ENCODE measurements at regions not wholly inside any gene's neighbourhood (a gene's known extent, or its start where the extent isn't known, plus 50 kb on each side); places are given as distances from the start of the nearest gene placed in this dataset.

- TF ChIP-seq CTCF (IDR thresholded peaks at IDR 0.05): no peak
Measured at GRCh38 chr19:5230730-5231555, 109.7 kb downstream of the PTPRS start.

- no peak for TF ChIP-seq CTCF (IDR thresholded peaks at IDR 0.05)
Measured at GRCh38 chr19:5229778-5230335, 110.8 kb downstream of the PTPRS start.

GRCh38 chr19:5228932-5229777 lies 111.5 kb downstream of the PTPRS start:
- TF ChIP-seq CTCF (IDR thresholded peaks at IDR 0.05): no peak

GRCh38 chr19:5228490-5228889 lies 112.1 kb downstream of the PTPRS start:
- no peak for TF ChIP-seq CTCF (IDR thresholded peaks at IDR 0.05)

- peak; percentile 45; the same call in 1 of the 2 replicates for TF ChIP-seq CTCF (IDR thresholded peaks at IDR 0.05)
Measured at GRCh38 chr19:5225486-5226345, 114.9 kb downstream of the PTPRS start.

GRCh38 chr19:5224480-5224879 lies 116.1 kb downstream of the PTPRS start:
- TF ChIP-seq CTCF (IDR thresholded peaks at IDR 0.05): no peak

GRCh38 chr19:5222821-5223321 lies 117.7 kb downstream of the PTPRS start:
- no peak for TF ChIP-seq CTCF (IDR thresholded peaks at IDR 0.05)

All from LNCAP (cell line).